CD4-positive, CD25-positive, alpha-beta regulatory T cell (primary cell): ENCODE measurements at regions not wholly inside any gene's neighbourhood (a gene's known extent, or its start where the extent isn't known, plus 50 kb on each side); places are given as distances from the start of the nearest gene placed in this dataset.
"Not testable (repeated sequence)": the region's sequence is repeated elsewhere in the genome, so short reads cannot be mapped to it uniquely, and the experiment has no call there.

Source experiments
- ATAC-seq, 2 donors: fragments of 150-1000 bp; cut with Tn5 transposase; one replicate each; pipeline ENCODE4 v1.10.0; 2021; ENCODE audit warnings: low read depth in 2 of 2, moderate number of reproducible peaks in 2 of 2, moderate library complexity in 1 of 2
- DNase-seq, 3 donors: peaks; one replicate each; pipeline versions ENCODE4 v3.0.0 to v3.0.0-alpha.2; 2012 to 2022; ENCODE audit warnings: mixed read lengths in 1 of 3
- H3K27ac ChIP-seq: one replicate; pipeline ENCODE4 v1.7.0; 2013; ENCODE audit warnings: mild to moderate bottlenecking, low read length; ENCODE audit not compliant: insufficient read depth, poor library complexity, severe bottlenecking
- H3K27me3 ChIP-seq: one replicate; pipeline ENCODE4 v1.7.0; 2013; ENCODE audit warnings: low read length; ENCODE audit not compliant: control insufficient read depth, insufficient read depth
- H3K36me3 ChIP-seq: one replicate; pipeline ENCODE4 v1.7.0; 2013; ENCODE audit warnings: mild to moderate bottlenecking, low read length, moderate library complexity; ENCODE audit not compliant: control insufficient read depth, insufficient read depth
- H3K4me1 ChIP-seq: 2 replicates; pipeline ENCODE4 v1.7.0; 2013; ENCODE audit warnings: mild to moderate bottlenecking, low read length; ENCODE audit not compliant: insufficient read depth, control insufficient read depth, poor library complexity, severe bottlenecking
- H3K4me3 ChIP-seq: one replicate; pipeline ENCODE4 v1.7.0; 2013; ENCODE audit warnings: low read depth, mild to moderate bottlenecking, low read length, moderate library complexity
- H3K9me3 ChIP-seq, 2 experiments: 1 replicate in 1 of 2; 2 replicates in 1 of 2; pipeline ENCODE4 v1.7.0; 2013; ENCODE audit warnings: low read length in 2 of 2, mild to moderate bottlenecking in 1 of 2, moderate library complexity in 1 of 2; ENCODE audit not compliant: control insufficient read depth in 2 of 2
- H3K27ac Mint-ChIP-seq, 3 donors: one replicate each; pipeline ENCODE4 v1.8.0; 2020 to 2022; ENCODE audit warnings: mild to moderate bottlenecking in 3 of 3, mixed read lengths in 3 of 3, moderate library complexity in 2 of 3
- H3K27me3 Mint-ChIP-seq: one replicate; pipeline ENCODE4 v1.8.0; 2022; ENCODE audit warnings: mild to moderate bottlenecking, mixed read lengths
- H3K36me3 Mint-ChIP-seq: one replicate; pipeline ENCODE4 v1.8.0; 2020; ENCODE audit warnings: mixed read lengths
- H3K4me1 Mint-ChIP-seq, 4 donors: one replicate each; pipeline ENCODE4 v1.8.0; 2020 to 2022; ENCODE audit warnings: mixed read lengths in 4 of 4, mild to moderate bottlenecking in 1 of 4
- H3K4me3 Mint-ChIP-seq, 4 donors: one replicate each; pipeline ENCODE4 v1.8.0; 2020 to 2022; ENCODE audit warnings: mild to moderate bottlenecking in 4 of 4, mixed read lengths in 4 of 4, moderate library complexity in 3 of 4
- H3K9me3 Mint-ChIP-seq, 7 donors: one replicate each; pipeline ENCODE4 v1.8.0; 2020 to 2022; ENCODE audit warnings: mixed read lengths in 7 of 7, mild to moderate bottlenecking in 3 of 7, moderate library complexity in 2 of 7

GRCh38 chr10:33012306-33012705, 54.3 kb upstream of the ITGB1 start:
- H3K9me3 ChIP-seq: no peaks in the 10 kb centered on the region
- ATAC-seq: no peak
- DNase-seq: no peak
- H3K4me1 ChIP-seq: peaks cover 31% of the 10 kb centered on the region
- H3K27me3 ChIP-seq: no peaks in the 10 kb centered on the region
- Mint-ChIP-seq H3K36me3 (no peaks in the 10 kb centered on the region), H3K27ac (peak overlapping the region in 2 of 3 donors; percentile 29 to 95), H3K9me3 (no peaks in the 10 kb centered on the region), H3K27me3 (no peaks in the 10 kb centered on the region), H3K4me1 (peaks cover 22 to 54% (median 41%) of the 10 kb centered on the region in 4 donors), H3K4me3 (no peak overlapping the region)
- H3K27ac ChIP-seq: no peak overlapping the region
- no peak overlapping the region for H3K4me3 ChIP-seq
- H3K36me3 ChIP-seq: no peaks in the 10 kb centered on the region

DNA sequence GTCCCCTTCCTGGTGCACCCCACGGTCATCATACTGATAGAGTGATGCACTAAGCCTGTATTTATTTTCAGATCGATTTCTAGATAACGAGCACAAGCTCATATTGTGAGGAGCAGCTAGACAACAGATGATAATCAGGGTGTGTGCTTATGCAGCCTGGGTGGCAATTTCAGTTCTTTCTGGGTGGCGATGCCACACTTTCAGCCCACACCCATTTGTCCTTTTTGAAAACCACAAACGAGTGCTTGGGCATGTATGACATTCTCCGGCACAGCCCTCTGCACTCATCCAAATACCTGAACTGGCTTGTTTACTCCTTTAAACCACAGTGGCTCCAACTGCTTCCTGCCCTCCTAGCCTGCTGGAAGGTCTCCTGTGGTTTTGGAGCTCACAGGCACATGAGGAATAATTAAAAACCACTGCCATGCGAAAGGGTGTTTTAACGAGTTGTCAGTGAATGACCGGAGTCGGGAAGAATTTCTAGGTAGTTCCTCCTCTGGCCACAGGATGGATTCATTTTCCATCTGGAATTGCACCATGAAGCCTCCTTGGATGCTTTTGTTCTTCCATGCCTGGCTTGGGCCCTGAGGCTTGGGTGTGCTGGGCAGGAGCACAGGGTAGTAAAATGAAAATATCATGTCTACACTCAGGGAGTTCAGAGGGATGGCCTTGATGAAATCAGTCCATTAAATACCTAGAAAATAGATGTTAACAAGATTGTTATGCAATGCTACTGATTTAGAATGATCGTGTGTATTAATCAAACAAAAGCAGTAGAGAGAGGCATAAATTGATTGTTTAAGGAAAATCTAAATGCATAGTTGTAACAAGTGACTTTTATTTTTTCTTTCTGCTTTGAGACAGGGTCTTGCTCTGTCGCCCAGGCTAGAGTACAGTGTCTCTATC, 52.4 kb upstream of the ITGB1 start:
- Mint-ChIP-seq H3K36me3 (no peaks in the 10 kb centered on the region), H3K4me3 (peak overlapping the region; percentile 57 to 87 (median 76)), H3K27ac (peak overlapping the region; percentile 91 to 95 (median 93)), H3K9me3 (no peaks in the 10 kb centered on the region), H3K4me1 (peaks cover 26 to 53% (median 37%) of the 10 kb centered on the region in 4 donors), H3K27me3 (no peaks in the 10 kb centered on the region)
- peak; percentile 19 to 93 (median 38) for DNase-seq
- H3K27me3 ChIP-seq: no peaks in the 10 kb centered on the region
- H3K4me3 ChIP-seq: peak overlapping the region; percentile 83
- H3K9me3 ChIP-seq: no peaks in the 10 kb centered on the region
- peaks cover 31% of the 10 kb centered on the region for H3K4me1 ChIP-seq
- no peaks in the 10 kb centered on the region for H3K36me3 ChIP-seq
- peak; percentile 32 to 44 for ATAC-seq
- H3K27ac ChIP-seq: peak overlapping the region; percentile 66

DNA sequence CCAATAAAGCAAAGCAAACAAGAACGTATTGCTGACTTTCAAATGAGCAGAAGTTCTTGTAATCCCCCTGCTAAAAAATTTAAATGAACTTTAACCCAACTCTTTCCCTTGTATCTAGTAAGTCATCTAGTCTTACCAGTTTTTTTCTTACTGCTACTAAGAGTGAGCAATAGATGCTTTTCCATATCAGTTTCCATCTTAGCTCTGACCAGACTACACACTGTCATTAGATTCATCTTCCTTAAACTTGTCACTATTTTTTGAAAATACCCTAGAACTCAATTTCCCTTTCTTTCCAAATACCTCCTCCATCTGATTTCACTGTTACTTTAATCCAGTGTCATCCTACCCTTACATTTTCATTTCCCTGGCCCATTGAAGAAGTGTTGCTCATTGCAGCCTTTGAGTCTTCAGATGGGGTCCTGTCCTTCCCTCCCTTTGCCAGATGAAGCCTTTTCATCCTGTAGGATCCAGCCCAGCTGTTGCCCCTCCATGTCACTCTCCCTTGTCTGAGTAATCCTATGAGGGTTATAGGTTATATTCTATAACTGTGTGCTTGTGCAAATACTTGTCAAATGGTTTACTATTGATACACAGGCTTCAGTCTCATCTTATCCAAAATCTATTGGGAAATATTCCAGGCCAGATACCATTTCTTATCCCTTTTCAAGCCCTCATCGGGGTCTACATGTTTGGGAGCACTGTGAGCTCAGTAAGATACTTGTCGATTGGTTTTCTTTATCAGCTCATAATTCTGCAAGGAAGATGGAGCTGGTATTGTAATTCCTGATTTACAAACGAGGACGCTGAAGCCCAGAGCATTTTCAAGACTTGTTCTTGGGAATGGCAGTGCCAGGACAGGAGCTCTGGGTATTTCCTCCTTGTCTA, 51.5 kb upstream of the ITGB1 start:
- no peaks in the 10 kb centered on the region for H3K9me3 ChIP-seq
- H3K36me3 Mint-ChIP-seq: no peaks in the 10 kb centered on the region
- ATAC-seq: no peak
- peak overlapping the region; percentile 83 for H3K4me3 ChIP-seq
- H3K27ac Mint-ChIP-seq: peak overlapping the region; percentile 91 to 95 (median 93)
- H3K4me1 Mint-ChIP-seq: peaks cover 26 to 53% (median 36%) of the 10 kb centered on the region in 4 donors
- H3K27me3 Mint-ChIP-seq: no peaks in the 10 kb centered on the region
- H3K36me3 ChIP-seq: no peaks in the 10 kb centered on the region
- peak in 1 of 3 donors; percentile 12 for DNase-seq
- peaks cover 31% of the 10 kb centered on the region for H3K4me1 ChIP-seq
- no peaks in the 10 kb centered on the region for H3K27me3 ChIP-seq
- H3K9me3 Mint-ChIP-seq: no peaks in the 10 kb centered on the region
- peak overlapping the region; percentile 57 to 87 (median 76) for H3K4me3 Mint-ChIP-seq
- H3K27ac ChIP-seq: peak overlapping the region; percentile 66

- Mint-ChIP-seq H3K4me1 (peaks cover 26 to 53% (median 36%) of the 10 kb centered on the region in 4 donors), H3K27me3 (no peaks in the 10 kb centered on the region), H3K4me3 (peak overlapping the region; percentile 57 to 87 (median 76)), H3K9me3 (no peaks in the 10 kb centered on the region), H3K27ac (peak overlapping the region; percentile 82 to 95 (median 93)), H3K36me3 (no peaks in the 10 kb centered on the region)
- no peaks in the 10 kb centered on the region for H3K9me3 ChIP-seq
- H3K36me3 ChIP-seq: no peaks in the 10 kb centered on the region
- H3K4me3 ChIP-seq: peak overlapping the region; percentile 83
- ATAC-seq (peak; percentile 42 to 52), DNase-seq (peak; percentile 41 to 86 (median 63))
- H3K27me3 ChIP-seq: no peaks in the 10 kb centered on the region
- peaks cover 31% of the 10 kb centered on the region for H3K4me1 ChIP-seq
- H3K27ac ChIP-seq: peak overlapping the region; percentile 66
Observed at GRCh38 chr10:33008499-33009243, 50.6 kb upstream of the ITGB1 start.

DNA sequence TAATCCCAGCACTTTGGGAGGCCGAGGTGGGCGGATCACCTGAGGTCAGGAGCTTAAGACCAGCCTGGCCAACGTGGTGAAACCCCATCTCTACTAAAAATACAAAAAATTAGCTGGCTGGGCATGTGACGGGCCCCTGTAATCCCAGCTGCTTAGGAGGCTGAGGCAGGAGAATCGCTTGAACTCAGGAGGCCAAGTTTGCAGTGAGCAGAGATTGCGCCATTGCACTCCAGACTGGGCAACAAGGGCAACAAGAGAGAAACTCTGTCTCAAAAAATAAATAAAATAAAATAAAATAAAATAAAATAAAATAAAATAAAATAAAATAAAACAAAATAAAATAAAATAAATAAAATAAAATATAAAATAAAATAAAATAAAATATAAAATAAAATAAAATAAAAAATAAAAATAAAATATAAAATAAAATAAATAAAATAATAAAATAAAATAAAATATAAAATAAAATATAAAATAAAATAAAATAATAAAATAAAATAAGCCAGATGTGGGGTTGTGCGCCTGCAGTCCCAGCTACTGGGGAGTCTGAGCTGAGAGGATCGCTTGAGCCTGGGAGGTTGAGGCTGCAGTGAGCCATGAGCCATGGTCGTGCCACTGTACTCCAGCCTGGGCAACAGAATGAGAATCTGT, 49.8 kb upstream of the ITGB1 start:
- Mint-ChIP-seq H3K4me1 (peaks cover 26 to 53% (median 36%) of the 10 kb centered on the region in 4 donors), H3K4me3 (peak overlapping the region in 1 of 4 donors; percentile 57), H3K27ac (peak overlapping the region in 1 of 3 donors; percentile 95)
- H3K4me3 ChIP-seq: peak overlapping the region; percentile 83
- peaks cover 31% of the 10 kb centered on the region for H3K4me1 ChIP-seq
- not testable (repeated sequence) for H3K9me3 Mint-ChIP-seq, H3K36me3 Mint-ChIP-seq, H3K36me3 ChIP-seq, H3K27me3 ChIP-seq, H3K27ac ChIP-seq, ATAC-seq, H3K9me3 ChIP-seq, DNase-seq, H3K27me3 Mint-ChIP-seq
